HuH-7.5 (cell line): ENCODE measurements at regions not wholly inside any gene's neighbourhood (a gene's known extent, or its start where the extent isn't known, plus 50 kb on each side); places are given as distances from the start of the nearest gene placed in this dataset.
"Not testable (repeated sequence)": the region's sequence is repeated elsewhere in the genome, so short reads cannot be mapped to it uniquely, and the experiment has no call there.

Experiments
- DNase-seq: peaks from one replicate; pipeline ENCODE4 v3.0.0; 2011; ENCODE audit warnings: low spot score

- DNase-seq = not testable (repeated sequence)
These were observed 351.8 kb downstream of the TEX29 start for GRCh38 chr13:111672198-111672597.

DNA sequence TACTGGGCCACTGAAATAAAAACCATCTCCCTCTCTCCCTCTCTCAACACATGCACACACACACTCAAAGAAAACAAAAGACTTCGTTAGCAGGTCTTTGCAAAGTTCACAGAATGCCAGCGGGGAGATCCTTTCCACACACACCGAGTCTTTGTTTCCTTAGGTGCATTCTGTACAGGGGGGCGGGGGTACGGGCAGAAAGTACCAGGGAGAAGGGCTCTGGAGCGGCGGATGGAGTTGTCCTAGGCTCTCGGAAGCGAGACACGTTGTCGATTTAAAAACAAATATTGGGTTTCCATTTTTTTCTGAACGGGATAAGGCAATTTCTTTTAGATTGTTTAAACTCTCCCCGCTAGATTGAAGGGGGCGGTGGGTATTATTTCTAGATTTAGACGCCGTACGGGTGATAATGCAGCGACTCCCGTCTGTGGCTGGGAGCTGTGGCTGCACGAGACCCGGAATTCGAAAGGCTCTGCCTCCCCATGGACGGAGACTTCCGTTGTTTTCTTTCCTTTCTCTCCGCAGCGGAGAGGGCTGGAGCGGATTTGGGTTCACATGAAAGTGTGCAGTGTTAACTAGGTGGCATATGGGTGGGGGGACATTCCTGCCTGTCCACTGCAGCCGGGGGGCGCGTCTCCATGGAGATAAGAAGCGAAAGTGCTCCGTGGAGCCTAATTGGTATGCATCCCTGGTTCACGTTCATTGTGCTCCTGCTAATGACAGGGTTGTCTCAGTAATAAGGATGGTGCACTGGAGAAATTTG is 357.9 kb downstream of the TEX29 start:
- DNase-seq = not testable (repeated sequence)

- not testable (repeated sequence) for DNase-seq
These were observed 359.2 kb downstream of the TEX29 start for GRCh38 chr13:111679645-111680044.

DNA sequence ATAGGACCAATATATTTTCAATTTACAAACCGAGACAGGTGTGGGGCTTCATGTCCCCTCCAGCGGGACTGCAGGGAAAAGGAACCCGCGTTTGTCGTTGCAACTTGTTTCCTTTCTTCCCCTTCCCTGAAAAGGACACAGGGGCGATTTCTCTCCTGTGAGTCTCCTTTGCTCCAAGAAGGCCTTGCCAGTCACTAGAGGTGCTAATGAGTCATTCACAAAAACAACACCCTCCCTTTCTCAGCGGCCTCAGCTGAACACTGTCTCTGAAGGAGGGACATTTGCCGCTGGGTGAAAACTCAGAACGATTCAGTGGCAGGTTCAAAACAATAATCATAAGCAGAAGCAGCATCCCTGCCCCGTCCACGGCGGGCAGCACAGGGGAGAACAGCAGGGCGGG is 359.7 kb downstream of the TEX29 start:
- not testable (repeated sequence) for DNase-seq

- not testable (repeated sequence) for DNase-seq
These were observed 371.6 kb downstream of the TEX29 start for GRCh38 chr13:111692028-111692427.

DNA sequence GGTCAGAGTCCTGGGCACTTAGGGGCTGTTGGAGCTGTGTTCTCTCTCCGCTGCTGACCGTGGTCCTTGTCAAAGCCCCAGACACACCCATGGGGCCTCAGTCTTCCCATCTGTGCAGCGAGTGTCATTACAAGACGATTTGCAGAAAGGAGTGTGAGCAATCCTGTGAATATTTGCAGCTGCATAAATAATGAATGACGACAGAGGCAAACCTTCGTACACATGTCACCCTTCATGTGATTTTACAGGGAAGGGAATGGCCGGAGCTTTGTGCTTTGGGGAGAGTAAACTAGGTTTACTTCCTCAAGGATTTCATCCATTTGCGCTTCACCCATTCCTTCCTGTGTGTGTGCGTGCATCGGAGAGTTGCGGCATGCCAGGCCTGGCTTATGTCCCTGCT is 370.8 kb upstream of the SOX1 start:
- not testable (repeated sequence) for DNase-seq

- DNase-seq = not testable (repeated sequence)
These were observed 364.9 kb upstream of the SOX1 start for GRCh38 chr13:111702059-111702458.
